ENCODE measurements at regions not wholly inside any gene's neighbourhood (a gene's known extent, or its start where the extent isn't known, plus 50 kb on each side); places are given as distances from the start of the nearest gene placed in this dataset.

- H3K9me3 ChIP-seq (ENCODE audit: control insufficient read depth, insufficient read depth, low read length), result no peaks in the 10 kb centered on the region
- no peak overlapping the region for H3K4me3 ChIP-seq (ENCODE audit: low read depth, low read length)
- no peak overlapping the region for H3K27ac ChIP-seq (ENCODE audit: low read depth, low read length)
- H3K27me3 ChIP-seq (ENCODE audit: control insufficient read depth, insufficient read depth, low read length), result no peaks in the 10 kb centered on the region
- no peak overlapping the region for H3K9ac ChIP-seq (ENCODE audit: low read depth, low read length)
- no peaks in the 10 kb centered on the region for H3K4me1 ChIP-seq (ENCODE audit: control insufficient read depth, insufficient read depth, low read length)
- H3K36me3 ChIP-seq (ENCODE audit: control insufficient read depth, insufficient read depth, low read length), result no peaks in the 10 kb centered on the region
Observed at GRCh38 chr9:80951675-80952074, 737.7 kb downstream of the TLE1 start.

- H3K9ac ChIP-seq (ENCODE audit: low read depth, low read length), result no peak overlapping the region
- H3K4me3 ChIP-seq (ENCODE audit: low read depth, low read length), result no peak overlapping the region
- H3K9me3 ChIP-seq (ENCODE audit: control insufficient read depth, insufficient read depth, low read length), result no peaks in the 10 kb centered on the region
- H3K36me3 ChIP-seq (ENCODE audit: control insufficient read depth, insufficient read depth, low read length), result no peaks in the 10 kb centered on the region
- H3K27ac ChIP-seq (ENCODE audit: low read depth, low read length), result no peak overlapping the region
- H3K27me3 ChIP-seq (ENCODE audit: control insufficient read depth, insufficient read depth, low read length), result no peaks in the 10 kb centered on the region
- H3K4me1 ChIP-seq (ENCODE audit: control insufficient read depth, insufficient read depth, low read length), result 0 out of 2 replicates have a peak, but pooled peaks cover 6% of the 10 kb centered on the region
Observed at GRCh38 chr9:80948876-80949275, 740.5 kb downstream of the TLE1 start.

- Histone ChIP-seq H3K27me3 (ENCODE audit: control insufficient read depth, insufficient read depth, low read length) (no peaks in the 10 kb centered on the region), H3K9ac (ENCODE audit: low read depth, low read length) (no peak overlapping the region), H3K4me3 (ENCODE audit: low read depth, low read length) (no peak overlapping the region), H3K27ac (ENCODE audit: low read depth, low read length) (no peak overlapping the region), H3K9me3 (ENCODE audit: control insufficient read depth, insufficient read depth, low read length) (no peaks in the 10 kb centered on the region), H3K36me3 (ENCODE audit: control insufficient read depth, insufficient read depth, low read length) (no peaks in the 10 kb centered on the region), H3K4me1 (ENCODE audit: control insufficient read depth, insufficient read depth, low read length) (0 out of 2 replicates have a peak, but pooled peaks cover 6% of the 10 kb centered on the region)
Observed at GRCh38 chr9:80948066-80948465, 741.3 kb downstream of the TLE1 start.

GRCh38 chr9:80946496-80947170 lies 742.7 kb downstream of the TLE1 start:
- Histone ChIP-seq H3K36me3 (ENCODE audit: control insufficient read depth, insufficient read depth, low read length) (no peaks in the 10 kb centered on the region), H3K4me3 (ENCODE audit: low read depth, low read length) (no peak overlapping the region), H3K9ac (ENCODE audit: low read depth, low read length) (no peak overlapping the region), H3K4me1 (ENCODE audit: control insufficient read depth, insufficient read depth, low read length) (0 out of 2 replicates have a peak, but pooled peaks cover 6% of the 10 kb centered on the region), H3K9me3 (ENCODE audit: control insufficient read depth, insufficient read depth, low read length) (0 out of 2 replicates have a peak, but pooled peaks cover 2% of the 10 kb centered on the region), H3K27me3 (ENCODE audit: control insufficient read depth, insufficient read depth, low read length) (no peaks in the 10 kb centered on the region), H3K27ac (ENCODE audit: low read depth, low read length) (no peak overlapping the region)

GRCh38 chr9:80945436-80945835 lies 743.9 kb downstream of the TLE1 start:
- H3K4me3 ChIP-seq (ENCODE audit: low read depth, low read length), result no peak overlapping the region
- no peak overlapping the region for H3K9ac ChIP-seq (ENCODE audit: low read depth, low read length)

GRCh38 chr9:80937645-80938044 lies 751.7 kb downstream of the TLE1 start:
- H3K4me1 ChIP-seq (ENCODE audit: control insufficient read depth, insufficient read depth, low read length), result no peaks in the 10 kb centered on the region
- H3K27me3 ChIP-seq (ENCODE audit: control insufficient read depth, insufficient read depth, low read length), result no peaks in the 10 kb centered on the region
- 0 out of 2 replicates have a peak, but pooled peaks cover 2% of the 10 kb centered on the region for H3K9me3 ChIP-seq (ENCODE audit: control insufficient read depth, insufficient read depth, low read length)

More at GRCh38 chr9:80945436-80945835, 743.9 kb downstream of the TLE1 start:
- no peaks in the 10 kb centered on the region for H3K36me3 ChIP-seq (ENCODE audit: control insufficient read depth, insufficient read depth, low read length)
- H3K27me3 ChIP-seq (ENCODE audit: control insufficient read depth, insufficient read depth, low read length), result no peaks in the 10 kb centered on the region
- 0 out of 2 replicates have a peak, but pooled peaks cover 6% of the 10 kb centered on the region for H3K4me1 ChIP-seq (ENCODE audit: control insufficient read depth, insufficient read depth, low read length)
- no peak overlapping the region for H3K27ac ChIP-seq (ENCODE audit: low read depth, low read length)
- H3K9me3 ChIP-seq (ENCODE audit: control insufficient read depth, insufficient read depth, low read length), result 0 out of 2 replicates have a peak, but pooled peaks cover 2% of the 10 kb centered on the region

GRCh38 chr9:80934095-80934494 lies 755.3 kb downstream of the TLE1 start:
- no peaks in the 10 kb centered on the region for H3K4me1 ChIP-seq (ENCODE audit: control insufficient read depth, insufficient read depth, low read length)
- H3K27me3 ChIP-seq (ENCODE audit: control insufficient read depth, insufficient read depth, low read length), result no peaks in the 10 kb centered on the region
- H3K4me3 ChIP-seq (ENCODE audit: low read depth, low read length), result no peak overlapping the region
- no peaks in the 10 kb centered on the region for H3K36me3 ChIP-seq (ENCODE audit: control insufficient read depth, insufficient read depth, low read length)
- H3K9me3 ChIP-seq (ENCODE audit: control insufficient read depth, insufficient read depth, low read length), result no peaks in the 10 kb centered on the region
- H3K9ac ChIP-seq (ENCODE audit: low read depth, low read length), result no peak overlapping the region
- no peak overlapping the region for H3K27ac ChIP-seq (ENCODE audit: low read depth, low read length)

More at GRCh38 chr9:80937645-80938044, 751.7 kb downstream of the TLE1 start:
- Histone ChIP-seq H3K27ac (ENCODE audit: low read depth, low read length) (no peak overlapping the region), H3K9ac (ENCODE audit: low read depth, low read length) (no peak overlapping the region), H3K4me3 (ENCODE audit: low read depth, low read length) (no peak overlapping the region), H3K36me3 (ENCODE audit: control insufficient read depth, insufficient read depth, low read length) (no peaks in the 10 kb centered on the region)

- no peak overlapping the region for H3K9ac ChIP-seq (ENCODE audit: low read depth, low read length)
- no peak overlapping the region for H3K4me3 ChIP-seq (ENCODE audit: low read depth, low read length)
- H3K27me3 ChIP-seq (ENCODE audit: control insufficient read depth, insufficient read depth, low read length), result no peaks in the 10 kb centered on the region
- H3K36me3 ChIP-seq (ENCODE audit: control insufficient read depth, insufficient read depth, low read length), result no peaks in the 10 kb centered on the region
- H3K4me1 ChIP-seq (ENCODE audit: control insufficient read depth, insufficient read depth, low read length), result no peaks in the 10 kb centered on the region
- H3K9me3 ChIP-seq (ENCODE audit: control insufficient read depth, insufficient read depth, low read length), result no peaks in the 10 kb centered on the region
- H3K27ac ChIP-seq (ENCODE audit: low read depth, low read length), result no peak overlapping the region
Observed at GRCh38 chr9:80932947-80933780, 756.2 kb downstream of the TLE1 start.

GRCh38 chr9:80932181-80932580 lies 757.2 kb downstream of the TLE1 start:
- no peaks in the 10 kb centered on the region for H3K27me3 ChIP-seq (ENCODE audit: control insufficient read depth, insufficient read depth, low read length)
- H3K36me3 ChIP-seq (ENCODE audit: control insufficient read depth, insufficient read depth, low read length), result no peaks in the 10 kb centered on the region
- 0 out of 2 replicates have a peak, but pooled peaks cover 3% of the 10 kb centered on the region for H3K9me3 ChIP-seq (ENCODE audit: control insufficient read depth, insufficient read depth, low read length)
- no peaks in the 10 kb centered on the region for H3K4me1 ChIP-seq (ENCODE audit: control insufficient read depth, insufficient read depth, low read length)
- H3K27ac ChIP-seq (ENCODE audit: low read depth, low read length), result no peak overlapping the region
- H3K4me3 ChIP-seq (ENCODE audit: low read depth, low read length), result no peak overlapping the region
- no peak overlapping the region for H3K9ac ChIP-seq (ENCODE audit: low read depth, low read length)

GRCh38 chr9:80931163-80931562 lies 758.2 kb downstream of the TLE1 start:
- H3K9ac ChIP-seq (ENCODE audit: low read depth, low read length), result no peak overlapping the region
- H3K4me1 ChIP-seq (ENCODE audit: control insufficient read depth, insufficient read depth, low read length), result no peaks in the 10 kb centered on the region
- H3K27me3 ChIP-seq (ENCODE audit: control insufficient read depth, insufficient read depth, low read length), result no peaks in the 10 kb centered on the region
- no peaks in the 10 kb centered on the region for H3K36me3 ChIP-seq (ENCODE audit: control insufficient read depth, insufficient read depth, low read length)
- 0 out of 2 replicates have a peak, but pooled peaks cover 3% of the 10 kb centered on the region for H3K9me3 ChIP-seq (ENCODE audit: control insufficient read depth, insufficient read depth, low read length)
- H3K27ac ChIP-seq (ENCODE audit: low read depth, low read length), result no peak overlapping the region
- no peak overlapping the region for H3K4me3 ChIP-seq (ENCODE audit: low read depth, low read length)

GRCh38 chr9:80928697-80929096 lies 760.6 kb downstream of the TLE1 start:
- H3K36me3 ChIP-seq (ENCODE audit: control insufficient read depth, insufficient read depth, low read length), result no peaks in the 10 kb centered on the region
- 0 out of 2 replicates have a peak, but pooled peaks cover 3% of the 10 kb centered on the region for H3K9me3 ChIP-seq (ENCODE audit: control insufficient read depth, insufficient read depth, low read length)
- H3K27me3 ChIP-seq (ENCODE audit: control insufficient read depth, insufficient read depth, low read length), result no peaks in the 10 kb centered on the region
- H3K4me3 ChIP-seq (ENCODE audit: low read depth, low read length), result no peak overlapping the region
- H3K27ac ChIP-seq (ENCODE audit: low read depth, low read length), result no peak overlapping the region
- H3K9ac ChIP-seq (ENCODE audit: low read depth, low read length), result no peak overlapping the region
- H3K4me1 ChIP-seq (ENCODE audit: control insufficient read depth, insufficient read depth, low read length), result no peaks in the 10 kb centered on the region
